AG08396 (cell line): ENCODE measurements at regions not wholly inside any gene's neighbourhood (a gene's known extent, or its start where the extent isn't known, plus 50 kb on each side); places are given as distances from the start of the nearest gene placed in this dataset.
"Not testable (repeated sequence)": the region's sequence is repeated elsewhere in the genome, so short reads cannot be mapped to it uniquely, and the experiment has no call there.

Source experiments
- DNase-seq: peaks from one replicate; pipeline ENCODE4 v3.0.0; 2012; ENCODE audit warnings: low spot score, mixed read lengths

DNA sequence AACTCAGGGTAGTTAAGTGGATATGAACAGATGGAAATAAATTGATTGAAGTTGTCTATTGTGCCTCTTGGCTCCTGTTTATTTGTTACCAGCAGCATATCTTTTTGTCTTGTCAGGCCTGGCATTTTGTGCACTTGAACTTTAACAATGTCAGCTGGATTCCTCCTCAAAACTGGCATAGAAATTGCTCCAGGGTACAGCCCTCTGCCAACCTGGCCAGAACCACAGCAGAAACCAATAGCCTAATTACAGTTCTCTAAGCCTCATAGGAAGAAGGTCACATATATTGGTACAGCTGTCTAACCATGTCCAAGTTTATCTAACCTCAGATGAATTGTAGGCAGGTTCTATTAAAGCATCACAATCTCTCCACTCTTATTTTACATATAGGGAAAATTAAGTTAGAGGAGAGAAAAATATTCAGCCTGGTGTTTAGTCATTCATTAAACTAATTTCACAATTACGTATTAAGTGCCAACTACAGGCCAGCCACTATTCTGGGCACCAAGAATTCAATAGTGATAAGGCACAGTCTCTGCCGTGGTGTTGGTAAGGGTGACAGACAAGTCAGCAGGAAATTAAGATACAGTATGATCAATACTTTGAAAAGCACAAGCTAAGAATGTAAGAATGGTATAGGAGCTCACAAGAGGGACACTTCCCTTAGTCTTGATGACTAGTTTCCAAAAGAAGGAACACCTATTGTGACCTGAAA lies 452.9 kb upstream of the NECTIN3 start:
- DNase-seq, result no peak

DNA sequence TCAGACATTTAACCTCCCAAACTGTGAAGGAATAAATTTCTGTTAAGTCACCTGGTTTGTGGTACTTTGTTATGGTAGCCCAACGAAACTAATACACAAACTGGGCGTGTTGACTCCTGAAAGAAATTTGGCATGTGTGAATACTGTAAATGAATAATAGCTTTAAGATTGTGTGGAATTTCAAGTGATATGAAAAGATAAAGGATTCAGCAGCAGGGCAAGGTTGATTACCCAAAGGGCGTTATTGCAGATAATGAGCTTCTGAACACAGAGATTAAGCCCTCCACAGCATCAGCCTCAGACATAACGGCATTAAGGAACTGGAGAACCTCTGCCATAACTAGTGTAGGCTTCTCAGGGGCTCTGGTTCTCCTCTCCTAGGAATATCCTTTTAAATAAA lies 451.5 kb upstream of the NECTIN3 start:
- no peak for DNase-seq

DNA sequence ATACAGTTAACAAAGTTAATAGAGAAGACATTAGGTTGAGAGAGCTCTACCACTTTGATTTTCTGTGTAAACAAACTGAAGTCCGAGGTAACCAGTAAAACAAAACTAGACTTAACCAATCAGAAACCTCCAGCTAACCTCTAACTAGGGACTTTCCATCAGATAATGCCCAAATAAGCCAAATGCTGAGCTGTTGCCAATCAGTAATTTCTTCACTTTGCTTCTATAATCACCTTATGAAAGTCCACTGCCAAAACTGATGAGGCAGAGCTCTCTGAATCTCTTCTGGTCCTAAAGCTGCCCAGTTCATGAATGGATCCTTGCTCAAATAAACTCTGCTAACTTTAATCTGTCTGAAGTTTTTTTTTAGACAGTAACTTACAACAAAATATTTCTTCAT lies 448.0 kb upstream of the NECTIN3 start:
- no peak for DNase-seq

DNA sequence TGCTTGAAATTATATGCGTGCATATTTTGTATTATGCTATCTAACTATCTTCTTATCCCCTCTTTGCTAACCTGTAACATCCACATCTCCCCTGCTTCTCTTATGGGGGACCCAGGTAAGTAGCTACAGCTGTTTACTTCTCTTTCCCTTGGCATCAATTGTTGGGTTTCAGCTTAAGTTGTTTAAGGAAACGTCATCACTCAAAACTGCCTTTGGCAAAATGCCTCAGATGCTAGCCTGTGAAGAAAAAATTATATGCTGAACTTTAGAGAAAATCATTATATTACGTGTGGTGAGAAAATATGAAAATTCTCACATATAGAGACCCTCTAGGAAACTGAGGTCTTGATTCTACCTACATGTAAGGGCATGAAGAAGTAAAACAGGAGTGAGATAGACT lies 447.0 kb upstream of the NECTIN3 start:
- DNase-seq, result no peak

DNA sequence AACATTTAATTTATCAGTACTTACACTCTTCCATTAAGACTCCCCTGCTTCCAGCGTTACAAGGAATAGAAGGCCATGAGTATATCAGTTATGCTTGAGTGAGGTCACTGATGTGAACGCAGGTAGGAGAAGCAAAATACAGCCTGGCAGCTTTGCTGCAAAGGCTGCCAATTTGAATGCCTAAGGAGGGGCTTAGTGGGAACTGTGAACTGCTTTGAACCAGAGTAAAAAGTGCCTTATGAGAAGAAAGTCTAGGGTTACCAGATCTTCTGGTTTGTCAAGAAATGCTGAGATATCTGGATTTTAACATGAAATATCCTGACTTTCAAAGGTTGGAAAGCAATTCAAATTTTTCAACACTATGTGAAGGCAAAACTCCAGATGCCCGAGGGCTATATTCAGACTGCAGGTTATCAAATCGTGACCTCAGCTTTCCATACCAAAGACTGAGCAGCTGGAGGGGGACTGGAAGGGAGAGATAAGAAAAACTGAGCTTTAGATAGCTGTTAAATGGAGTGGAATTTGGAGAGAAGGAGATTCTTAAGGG lies 446.3 kb upstream of the NECTIN3 start:
- DNase-seq, result no peak

DNA sequence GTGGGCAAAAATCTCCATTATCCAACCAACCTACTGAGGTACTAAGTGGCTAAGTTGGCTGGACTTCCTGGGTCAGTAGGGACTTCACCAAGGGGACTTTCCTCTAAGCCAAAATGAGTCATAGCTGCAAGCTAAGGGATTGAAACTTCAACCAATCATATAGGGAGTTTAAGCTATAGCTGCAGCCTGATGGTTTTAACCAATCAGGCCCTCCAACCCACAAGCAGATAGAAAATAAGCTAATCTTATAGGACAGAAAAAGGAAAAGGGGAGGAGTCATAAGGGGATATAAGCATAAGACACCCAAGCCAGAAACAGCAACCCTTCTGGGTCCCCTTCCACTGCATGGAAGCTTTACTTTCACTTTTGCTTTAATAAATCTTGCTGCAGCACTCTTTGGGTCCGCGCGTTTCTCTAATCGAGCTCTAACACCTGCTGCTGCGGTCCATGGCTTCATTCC lies 444.9 kb upstream of the NECTIN3 start:
- DNase-seq, result not testable (repeated sequence)

DNA sequence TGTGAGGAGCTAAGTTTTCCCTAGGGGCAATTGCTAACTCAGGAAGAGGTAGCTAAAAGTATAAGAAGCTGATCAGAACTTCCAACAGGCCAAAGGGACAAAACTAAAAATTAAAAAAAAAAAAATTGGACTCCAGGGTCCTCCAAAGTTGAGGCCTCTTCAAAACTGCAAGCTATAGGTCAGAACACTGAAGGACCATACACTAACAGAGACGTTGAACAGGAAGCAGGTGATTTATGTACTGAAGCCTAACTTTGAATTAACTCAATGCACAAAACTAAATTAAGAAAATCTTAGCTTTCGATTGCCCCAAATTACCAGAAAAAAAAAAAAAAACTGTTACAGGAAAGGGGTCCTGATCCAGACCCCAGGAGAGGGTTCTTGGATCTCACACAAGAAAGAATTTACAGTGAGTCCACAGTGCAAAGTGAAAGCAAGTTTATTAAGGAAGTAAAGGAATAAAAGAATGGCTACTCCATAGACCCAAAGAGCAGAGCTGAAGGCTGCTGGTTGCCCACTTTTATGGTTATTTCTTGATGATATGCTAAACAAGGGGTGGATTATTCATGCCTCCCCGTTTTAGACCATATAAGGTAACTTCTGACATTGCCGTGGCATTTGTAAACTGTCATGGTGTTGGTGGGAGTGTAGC lies 442.8 kb upstream of the NECTIN3 start:
- DNase-seq, result no peak

DNA sequence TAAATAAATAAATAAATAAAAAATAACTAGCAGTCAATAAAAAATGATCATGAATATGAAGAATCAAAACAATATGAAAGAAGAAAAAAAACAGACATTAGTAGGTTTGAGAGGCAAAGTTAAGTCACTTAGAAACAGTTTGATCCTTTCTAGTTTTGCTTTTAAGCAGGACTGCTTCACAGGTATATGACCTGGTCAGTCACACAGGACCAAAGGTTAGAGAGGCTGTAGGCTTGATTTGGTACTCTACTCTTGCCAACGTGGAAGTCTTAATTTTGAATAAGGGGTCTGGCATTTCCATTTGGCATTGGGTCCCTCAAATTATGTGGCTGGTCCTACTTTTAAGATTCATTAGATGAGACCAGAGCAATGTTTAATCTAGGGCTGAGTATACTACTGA lies 441.7 kb upstream of the NECTIN3 start:
- no peak for DNase-seq

DNA sequence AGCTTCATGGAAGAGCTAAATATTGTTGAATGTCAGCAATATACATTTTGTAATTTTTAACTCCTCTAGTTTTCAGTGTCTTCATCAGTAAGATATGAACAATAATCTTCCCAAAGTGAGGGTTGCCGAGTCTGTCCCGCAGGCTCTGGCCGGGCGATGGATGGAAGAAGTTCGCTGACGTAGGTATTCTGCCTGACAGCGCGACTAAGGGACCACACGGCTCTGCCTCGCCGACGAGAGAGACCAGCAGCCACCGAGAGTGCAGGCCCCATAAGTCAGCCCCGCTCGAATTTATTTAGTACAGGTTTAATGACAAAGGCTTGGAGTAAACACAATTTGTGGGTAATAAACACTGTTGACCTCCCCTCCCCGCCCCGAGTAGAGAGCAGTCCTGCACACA lies 427.4 kb upstream of the NECTIN3 start:
- DNase-seq, result no peak

DNA sequence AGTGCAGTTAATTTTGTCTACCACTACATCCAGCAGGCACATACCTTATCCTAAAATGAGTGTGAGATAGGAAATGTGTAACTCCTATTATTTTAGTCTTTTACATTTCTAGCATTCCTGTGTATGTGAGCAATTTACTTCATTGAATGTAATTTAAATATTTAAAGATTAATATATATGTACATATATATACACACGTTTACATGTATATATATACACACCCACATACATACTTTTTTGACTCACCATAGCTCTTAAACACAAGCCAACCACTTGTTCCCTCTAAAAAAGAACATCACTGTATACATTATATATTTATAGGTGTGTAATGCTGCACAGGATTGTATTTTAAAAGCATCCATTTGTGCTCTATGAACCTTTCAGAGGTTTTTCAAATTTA lies 425.6 kb upstream of the NECTIN3 start:
- DNase-seq, result no peak

DNA sequence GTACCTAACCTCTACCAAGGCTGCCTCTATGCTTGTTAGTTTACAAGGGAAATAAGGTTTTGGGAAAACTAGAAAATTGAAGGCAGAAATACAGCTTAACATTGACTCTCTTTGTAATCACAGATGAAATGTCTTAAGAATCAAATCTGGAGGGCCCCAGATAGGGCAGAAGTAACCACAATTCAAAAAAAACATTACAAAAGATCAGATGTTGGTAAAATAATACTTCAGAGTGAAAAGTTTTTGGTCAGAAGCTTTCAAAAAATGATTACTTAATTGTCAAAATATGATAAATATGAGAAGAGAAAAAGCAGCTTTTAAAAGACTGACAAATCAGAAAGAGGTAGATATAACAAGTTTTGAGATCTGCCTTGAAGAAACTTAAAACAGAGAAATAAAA lies 425.1 kb upstream of the NECTIN3 start:
- DNase-seq, result no peak

DNA sequence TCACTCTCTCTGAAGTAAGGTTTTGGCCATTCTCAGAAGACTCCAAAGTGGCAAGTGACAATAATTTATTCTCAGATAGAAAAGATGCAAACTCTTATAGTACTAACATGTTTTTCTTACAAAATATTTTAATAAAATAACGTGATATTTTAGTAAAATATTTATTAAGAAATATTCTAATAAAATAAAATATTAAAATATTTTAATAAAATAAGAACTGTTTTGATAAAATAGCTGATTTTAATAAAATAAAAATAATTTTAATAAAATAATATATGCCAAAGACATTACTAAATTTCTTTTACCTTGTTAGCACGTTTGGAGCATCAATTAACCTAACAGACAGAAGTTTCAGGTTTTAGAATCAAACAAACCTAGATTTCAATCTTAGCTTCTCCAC lies 424.0 kb upstream of the NECTIN3 start:
- no peak for DNase-seq

DNA sequence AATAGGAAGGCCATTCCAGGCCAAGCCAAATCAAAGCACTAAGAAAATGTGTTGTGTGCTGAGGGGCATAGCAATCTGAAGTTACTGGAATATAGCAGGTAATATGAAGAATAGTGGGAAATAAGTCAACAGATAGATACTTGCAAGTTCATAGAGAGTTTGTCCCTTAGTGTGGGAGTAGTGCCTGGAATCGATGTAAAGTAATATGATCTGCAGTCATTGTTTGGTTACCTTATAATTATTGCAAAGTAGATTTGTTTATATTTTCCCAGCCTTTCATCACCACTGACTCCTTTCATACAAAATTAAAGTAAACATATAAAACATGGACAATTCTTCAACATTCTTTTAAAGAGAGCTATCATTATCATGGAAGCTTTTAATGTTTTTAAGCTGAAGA lies 420.9 kb upstream of the NECTIN3 start:
- no peak for DNase-seq

DNA sequence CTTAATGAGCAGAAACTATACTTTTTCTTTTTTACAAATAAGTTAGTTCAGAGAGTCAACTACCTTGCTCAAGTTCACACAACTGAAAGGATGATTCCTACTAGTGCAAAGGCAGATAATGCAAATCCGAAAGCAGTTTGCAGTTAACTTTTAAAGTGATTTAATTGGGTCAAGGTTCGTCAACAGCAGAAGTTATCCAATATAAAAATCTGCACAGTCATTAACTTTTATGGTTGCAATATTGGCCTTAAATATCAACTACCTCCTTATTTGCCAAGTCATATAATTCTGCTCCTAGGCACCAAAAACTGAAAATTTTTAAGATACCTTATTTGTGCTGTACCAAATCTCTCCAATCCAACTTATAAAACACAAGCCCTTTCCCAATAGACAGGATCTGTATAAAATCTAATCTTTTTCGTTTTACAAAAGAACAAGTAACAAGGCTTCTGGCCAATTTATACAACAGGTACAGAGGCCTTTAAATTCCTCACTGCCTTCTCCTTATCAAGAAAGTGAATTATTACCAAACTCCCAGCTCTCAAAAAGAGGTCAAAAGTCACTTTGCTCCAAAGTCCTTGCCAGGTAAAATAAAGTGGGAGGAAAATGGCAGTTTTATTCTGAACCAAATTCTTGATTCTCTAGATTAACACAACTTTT lies 416.6 kb upstream of the NECTIN3 start:
- DNase-seq, result no peak

DNA sequence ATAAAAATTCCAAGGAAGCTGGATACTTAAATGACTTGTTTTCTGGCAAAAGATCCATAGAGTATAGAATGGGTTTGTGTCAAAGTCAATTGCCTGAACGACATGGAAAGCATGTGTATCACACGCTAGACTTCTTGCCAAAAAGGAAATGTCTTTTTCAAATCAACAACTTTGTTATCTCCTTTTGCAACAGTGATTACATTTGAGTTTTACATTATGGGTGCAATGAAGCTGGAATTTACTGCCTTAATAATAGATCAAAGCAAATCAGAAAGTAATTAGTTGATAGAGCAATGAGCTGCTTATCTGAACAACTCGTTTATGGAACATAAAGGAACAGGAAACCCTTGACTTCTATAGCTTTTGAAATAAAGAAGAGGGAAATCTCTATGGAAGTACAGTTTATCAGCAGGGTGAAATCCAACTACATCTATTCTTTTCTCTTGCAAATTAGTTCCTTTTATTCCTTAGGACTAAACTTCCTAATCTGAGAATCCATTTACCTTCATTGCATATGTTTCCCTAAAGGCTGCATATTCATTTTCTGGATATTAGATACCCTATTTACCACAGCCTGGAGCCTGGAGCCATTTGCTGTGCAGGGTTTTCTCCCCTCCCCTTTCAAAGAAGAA lies 415.1 kb upstream of the NECTIN3 start:
- no peak for DNase-seq

DNA sequence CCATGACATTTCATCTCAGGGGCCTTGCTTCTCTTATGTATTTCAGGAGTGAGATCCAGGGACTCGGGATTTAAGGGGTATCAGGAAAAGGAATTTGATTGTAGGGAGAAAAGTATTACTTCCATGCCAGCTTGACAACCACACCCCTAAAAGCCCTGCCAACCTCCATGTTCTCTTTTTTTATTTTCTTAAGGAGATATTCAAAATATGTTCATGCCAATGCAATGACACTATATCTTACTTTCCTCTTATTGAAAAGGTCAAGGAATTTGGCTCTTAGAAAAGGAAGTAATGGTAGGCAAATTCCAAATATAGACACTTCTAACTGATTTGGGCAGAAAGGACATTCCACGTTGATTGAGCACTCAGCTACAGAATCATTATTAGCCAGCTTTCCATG lies 407.5 kb upstream of the NECTIN3 start:
- peak; percentile 4 for DNase-seq

DNA sequence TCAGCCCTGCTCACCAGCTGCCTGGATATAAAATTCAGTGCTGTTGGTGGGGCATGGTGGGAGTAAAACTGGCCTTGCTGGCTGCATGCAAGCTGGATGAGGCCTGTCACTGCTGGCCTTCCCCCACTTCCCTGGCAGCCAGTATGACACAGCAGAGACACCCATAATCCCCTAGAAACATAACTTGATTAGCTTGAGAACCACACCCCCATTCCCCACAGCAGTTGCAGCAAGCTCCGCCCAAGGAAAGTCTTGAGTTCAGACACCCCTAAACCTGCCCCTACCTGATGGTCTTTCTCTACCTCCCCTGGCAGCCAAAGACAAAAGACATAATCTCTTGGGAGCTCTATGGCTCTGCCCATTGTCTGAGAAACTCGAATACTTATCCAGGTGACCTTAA lies 405.1 kb upstream of the NECTIN3 start:
- DNase-seq, result no peak

DNA sequence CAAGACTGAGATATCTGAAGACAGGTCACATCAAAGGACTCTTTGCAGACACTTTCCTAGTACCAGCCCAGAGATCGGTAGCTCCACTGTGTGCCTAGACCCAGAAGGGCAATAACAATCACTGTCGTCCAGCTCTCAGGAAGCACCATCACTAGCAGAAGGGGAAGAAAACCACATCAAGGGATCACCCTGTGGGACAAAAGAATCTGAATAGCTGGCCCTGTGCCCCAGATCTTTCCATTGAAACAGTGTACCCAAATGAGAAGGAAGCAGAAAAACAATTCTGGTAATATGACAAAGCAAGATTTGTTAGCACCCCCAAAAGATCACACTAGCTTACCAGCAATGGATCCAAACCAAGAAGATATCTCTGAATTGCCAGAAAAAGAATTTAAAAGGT lies 404.4 kb upstream of the NECTIN3 start:
- DNase-seq, result no peak

DNA sequence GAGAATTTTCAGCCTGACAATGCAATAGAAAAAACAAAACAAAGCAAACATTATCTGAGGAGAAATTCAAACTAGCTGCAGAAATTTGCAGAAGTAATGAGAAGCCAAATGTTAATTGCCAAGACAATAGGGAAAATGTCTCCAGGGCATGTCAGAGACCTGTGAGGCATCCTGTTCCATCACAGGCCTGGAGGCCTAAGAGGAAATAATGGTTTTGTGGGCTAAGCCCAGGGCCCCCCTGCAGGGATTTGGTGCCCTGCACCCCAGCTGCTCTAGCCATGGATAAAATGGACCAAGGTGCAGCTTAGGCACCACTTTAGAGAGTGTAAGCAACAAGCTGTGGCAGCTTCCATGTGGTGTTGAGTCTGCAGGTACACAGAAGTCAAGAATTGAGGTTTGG lies 401.2 kb upstream of the NECTIN3 start:
- DNase-seq, result no peak

DNA sequence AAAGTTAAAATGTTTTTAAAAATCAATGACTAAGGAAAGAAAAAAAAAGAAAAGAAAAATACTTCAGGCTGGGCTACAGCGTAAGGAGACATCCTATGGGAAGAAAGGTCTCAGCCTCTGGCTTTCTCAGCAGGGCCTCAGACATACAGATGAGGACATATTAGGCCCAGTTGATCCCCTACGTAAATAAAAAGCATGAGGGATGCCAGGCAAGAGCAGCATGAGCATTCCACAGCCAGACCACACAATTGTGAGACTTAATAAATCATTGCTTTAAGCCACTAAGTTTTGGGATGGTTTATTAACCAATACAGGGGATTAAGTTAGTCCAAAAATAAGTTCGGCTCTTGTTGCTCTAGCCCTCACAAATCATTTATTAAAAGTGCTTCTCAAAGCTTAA lies 394.1 kb upstream of the NECTIN3 start:
- DNase-seq, result no peak

DNA sequence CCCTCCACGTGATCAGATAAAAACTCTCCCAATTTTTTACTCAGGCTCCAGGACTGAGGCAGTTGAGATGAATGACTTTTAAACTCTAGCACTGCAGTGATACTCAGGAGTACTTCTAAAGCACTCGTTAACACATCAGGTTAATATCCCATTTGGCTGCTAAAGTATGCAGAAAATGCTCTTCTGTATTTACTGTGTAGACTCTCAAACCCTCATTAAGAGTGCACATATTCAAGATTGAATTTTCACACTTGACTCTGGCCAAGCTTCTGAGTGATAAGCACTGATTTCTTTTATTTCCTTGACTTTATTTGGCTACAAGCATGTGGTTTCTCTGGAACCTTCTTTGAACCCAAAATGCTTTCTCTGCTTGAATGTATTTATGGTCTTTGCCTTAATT lies 392.3 kb upstream of the NECTIN3 start:
- no peak for DNase-seq

DNA sequence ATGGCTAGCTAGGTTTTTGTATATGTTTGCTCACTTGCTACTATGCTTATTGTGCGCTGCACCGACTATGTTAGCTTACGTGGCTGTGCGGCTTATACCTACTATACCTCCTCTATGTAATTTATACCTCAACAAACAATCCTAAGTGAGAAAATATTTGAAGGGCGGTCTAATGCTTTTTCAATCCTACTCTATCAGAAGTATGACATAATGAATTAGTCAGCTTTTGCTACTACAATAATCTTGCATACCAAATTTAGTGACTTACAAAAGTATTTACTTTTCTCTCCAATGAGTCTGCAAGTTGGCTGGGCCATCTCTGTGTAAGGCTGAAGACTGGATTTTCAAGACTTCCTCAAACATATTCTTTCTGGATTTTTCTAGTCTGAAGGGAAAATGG lies 391.2 kb upstream of the NECTIN3 start:
- DNase-seq, result no peak

DNA sequence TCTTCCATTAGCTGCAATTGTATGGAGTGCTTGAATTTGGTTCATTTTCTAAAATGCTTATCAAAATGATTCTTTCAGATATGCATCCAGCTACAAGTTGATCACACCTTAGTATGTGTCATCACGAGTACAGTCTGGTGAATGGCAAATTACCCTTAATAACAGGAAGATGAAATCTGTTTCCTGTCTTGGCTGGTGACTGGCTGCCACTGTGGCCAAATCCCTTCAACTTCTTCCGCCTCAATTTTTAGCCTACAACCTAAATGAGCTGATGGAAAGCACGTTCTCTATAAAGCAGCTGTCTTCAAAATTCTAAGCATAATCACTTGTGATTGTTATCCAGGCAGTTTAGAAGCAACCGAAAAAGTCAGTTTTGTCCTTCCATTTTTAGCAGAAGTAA lies 387.1 kb upstream of the NECTIN3 start:
- DNase-seq, result no peak
